GM23338 (cell line): ENCODE measurements at regions not wholly inside any gene's neighbourhood (a gene's known extent, or its start where the extent isn't known, plus 50 kb on each side); places are given as distances from the start of the nearest gene placed in this dataset.

Experiments used
- ATAC-seq: fragments of 200-7000 bp; cut with Tn5 transposase; 3 replicates; pipeline ENCODE4 v1.9.1; 2020
- DNase-seq: peaks from one replicate; pipeline ENCODE4 v3.0.0-alpha.2; 2015; ENCODE audit warnings: low spot score
- H2AFZ ChIP-seq: fragments of 200-600 bp; sonication (generic); 2 replicates; pipeline ENCODE4 v1.8.0; 2016; ENCODE audit warnings: antibody characterized with exemption, mild to moderate bottlenecking, moderate library complexity
- H3F3A ChIP-seq: fragments of 200-600 bp; sonication (generic); replicated peaks from 2 replicates; pipeline ENCODE4 v1.8.0; 2017; ENCODE audit warnings: antibody characterized with exemption, mixed run types, low read depth
- H3K27ac ChIP-seq: fragments of 200-600 bp; sonication (generic); 2 replicates; pipeline ENCODE4 v1.6.1; 2016; ENCODE audit warnings: low read depth
- H3K27me3 ChIP-seq: fragments of 200-600 bp; sonication (generic); 2 replicates; pipeline ENCODE4 v1.8.0; 2016; ENCODE audit warnings: mild to moderate bottlenecking, mixed run types, moderate library complexity; ENCODE audit not compliant: insufficient read depth
- H3K36me3 ChIP-seq: fragments of 200-600 bp; sonication (generic); 2 replicates; pipeline ENCODE4 v1.8.0; 2016; ENCODE audit warnings: mild to moderate bottlenecking; ENCODE audit not compliant: insufficient read depth
- H3K4me1 ChIP-seq: fragments of 200-600 bp; sonication (generic); 2 replicates; pipeline ENCODE4 v1.8.0; 2016; ENCODE audit warnings: mild to moderate bottlenecking, moderate library complexity; ENCODE audit not compliant: insufficient read depth
- H3K4me2 ChIP-seq: fragments of 200-600 bp; sonication (generic); 2 replicates; pipeline ENCODE4 v1.7.1; 2017; ENCODE audit warnings: mixed run types
- H3K4me3 ChIP-seq: fragments of 200-600 bp; sonication (generic); 2 replicates; pipeline ENCODE4 v1.6.1; 2016; ENCODE audit warnings: mixed run types
- H3K79me2 ChIP-seq: fragments of 200-600 bp; sonication (generic); replicated peaks from 2 replicates; pipeline ENCODE4 v1.8.0; 2017; ENCODE audit warnings: mild to moderate bottlenecking; ENCODE audit not compliant: insufficient read depth
- H3K9me2 ChIP-seq: fragments of 200-600 bp; sonication (generic); 2 replicates; pipeline ENCODE4 v1.8.0; 2017; ENCODE audit not compliant: insufficient read depth
- H4K20me1 ChIP-seq: fragments of 200-600 bp; sonication (generic); replicated peaks from 2 replicates; pipeline ENCODE4 v1.8.0; 2017; ENCODE audit warnings: mild to moderate bottlenecking; ENCODE audit not compliant: insufficient read depth
- H3K27ac Mint-ChIP-seq: 2 replicates; pipeline ENCODE4 v1.8.0; 2020; ENCODE audit warnings: inconsistent platforms, mild to moderate bottlenecking, moderate library complexity, mixed read lengths
- H3K27me3 Mint-ChIP-seq: 3 replicates; pipeline ENCODE4 v1.8.0; 2022; ENCODE audit warnings: low read depth, mild to moderate bottlenecking, moderate library complexity, mixed read lengths, inconsistent platforms; ENCODE audit not compliant: insufficient read depth, poor library complexity
- H3K36me3 Mint-ChIP-seq: 3 replicates; pipeline ENCODE4 v1.8.0; 2021; ENCODE audit warnings: low read depth, mild to moderate bottlenecking, inconsistent platforms, moderate library complexity, mixed read lengths
- H3K4me1 Mint-ChIP-seq: 3 replicates; pipeline ENCODE4 v1.8.0; 2020; ENCODE audit warnings: mild to moderate bottlenecking, inconsistent platforms, mixed read lengths
- H3K4me3 Mint-ChIP-seq: 3 replicates; pipeline ENCODE4 v1.8.0; 2021; ENCODE audit warnings: moderate library complexity, mild to moderate bottlenecking, inconsistent platforms, mixed read lengths
- H3K9me3 Mint-ChIP-seq: 3 replicates; pipeline ENCODE4 v1.8.0; 2020; ENCODE audit warnings: moderate library complexity, mild to moderate bottlenecking, inconsistent platforms, mixed read lengths
- CREB1 ChIP-seq: fragments of 250-450 bp; sonication (Bioruptor Pico); IDR thresholded peaks from 2 replicates; pipeline ENCODE4 v1.5.0; 2020; ENCODE audit warnings: low read depth, mild to moderate bottlenecking, moderate library complexity
- EZH2phosphoT487 ChIP-seq: fragments of 200-600 bp; sonication (generic); IDR thresholded peaks from one replicate; pipeline ENCODE4 v1.8.1; 2018; ENCODE audit warnings: antibody characterized with exemption; ENCODE audit not compliant: unreplicated experiment
- JUNB ChIP-seq: IDR thresholded peaks from one replicate; pipeline ENCODE4 v1.6.1; 2016; ENCODE audit warnings: antibody characterized with exemption; ENCODE audit not compliant: unreplicated experiment
- NANOG ChIP-seq: IDR thresholded peaks from 2 replicates; pipeline ENCODE4 v1.6.1; 2016; ENCODE audit warnings: antibody characterized with exemption, borderline replicate concordance
- POLR2AphosphoS5 ChIP-seq: IDR thresholded peaks from 2 replicates; pipeline ENCODE4 v1.6.1; 2016; ENCODE audit warnings: antibody characterized with exemption, low read depth
- STAT1 ChIP-seq: IDR thresholded peaks from one replicate; pipeline ENCODE4 v1.6.1; 2016; ENCODE audit warnings: antibody characterized with exemption; ENCODE audit not compliant: unreplicated experiment
- ZNF114 ChIP-seq: fragments of 250-450 bp; sonication (Bioruptor Pico); IDR thresholded peaks from 2 replicates; pipeline ENCODE4 v1.5.0; 2020; ENCODE audit warnings: mild to moderate bottlenecking, moderate library complexity
- ZNF331 ChIP-seq: fragments of 250-450 bp; sonication (Bioruptor Pico); IDR thresholded peaks from 2 replicates; pipeline ENCODE4 v1.5.0; 2020; ENCODE audit warnings: low read depth, mild to moderate bottlenecking, moderate library complexity
- TF ChIP-seq, protein P1 (sequence below): fragments of 250-450 bp; sonication (Bioruptor Pico); IDR thresholded peaks from 2 replicates; pipeline ENCODE4 v1.5.0; 2020; ENCODE audit warnings: mild to moderate bottlenecking, moderate library complexity
- TF ChIP-seq, protein P2 (sequence below), 2 experiments: fragments of 200-600 bp in 1 of 2; sonication (generic) in 1 of 2; conservative IDR thresholded peaks; 2 replicates each; pipeline versions ENCODE4 v1.5.1 to v1.6.1; 2016 to 2017; ENCODE audit warnings: antibody characterized with exemption in 2 of 2, low read depth in 2 of 2, mild to moderate bottlenecking in 2 of 2, moderate library complexity in 1 of 2
- TF ChIP-seq, protein P3 (sequence below): IDR thresholded peaks from 2 replicates; pipeline ENCODE4 v1.6.1; 2016; ENCODE audit warnings: antibody characterized with exemption

DNA sequence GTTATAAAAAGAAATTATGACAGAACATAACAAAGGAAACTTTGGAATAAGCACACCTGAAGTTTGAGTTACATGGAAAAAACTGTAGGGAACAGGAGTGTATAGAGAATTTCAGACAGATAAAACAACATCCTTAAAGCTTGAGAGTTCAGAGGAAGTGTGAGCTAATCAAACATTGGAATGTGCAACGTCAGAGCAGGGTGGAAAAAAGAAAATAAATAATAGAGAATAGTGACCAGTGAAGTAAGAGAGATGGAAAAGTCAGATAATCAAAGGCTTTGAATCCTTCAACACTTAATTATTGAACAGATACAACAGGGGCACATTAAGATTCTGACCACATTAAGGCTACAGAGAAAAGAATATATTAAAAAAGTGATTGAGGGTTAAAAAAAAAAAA, 128.5 kb upstream of the CDH10 start (continued):
- TF ChIP-seq, protein P1, sequence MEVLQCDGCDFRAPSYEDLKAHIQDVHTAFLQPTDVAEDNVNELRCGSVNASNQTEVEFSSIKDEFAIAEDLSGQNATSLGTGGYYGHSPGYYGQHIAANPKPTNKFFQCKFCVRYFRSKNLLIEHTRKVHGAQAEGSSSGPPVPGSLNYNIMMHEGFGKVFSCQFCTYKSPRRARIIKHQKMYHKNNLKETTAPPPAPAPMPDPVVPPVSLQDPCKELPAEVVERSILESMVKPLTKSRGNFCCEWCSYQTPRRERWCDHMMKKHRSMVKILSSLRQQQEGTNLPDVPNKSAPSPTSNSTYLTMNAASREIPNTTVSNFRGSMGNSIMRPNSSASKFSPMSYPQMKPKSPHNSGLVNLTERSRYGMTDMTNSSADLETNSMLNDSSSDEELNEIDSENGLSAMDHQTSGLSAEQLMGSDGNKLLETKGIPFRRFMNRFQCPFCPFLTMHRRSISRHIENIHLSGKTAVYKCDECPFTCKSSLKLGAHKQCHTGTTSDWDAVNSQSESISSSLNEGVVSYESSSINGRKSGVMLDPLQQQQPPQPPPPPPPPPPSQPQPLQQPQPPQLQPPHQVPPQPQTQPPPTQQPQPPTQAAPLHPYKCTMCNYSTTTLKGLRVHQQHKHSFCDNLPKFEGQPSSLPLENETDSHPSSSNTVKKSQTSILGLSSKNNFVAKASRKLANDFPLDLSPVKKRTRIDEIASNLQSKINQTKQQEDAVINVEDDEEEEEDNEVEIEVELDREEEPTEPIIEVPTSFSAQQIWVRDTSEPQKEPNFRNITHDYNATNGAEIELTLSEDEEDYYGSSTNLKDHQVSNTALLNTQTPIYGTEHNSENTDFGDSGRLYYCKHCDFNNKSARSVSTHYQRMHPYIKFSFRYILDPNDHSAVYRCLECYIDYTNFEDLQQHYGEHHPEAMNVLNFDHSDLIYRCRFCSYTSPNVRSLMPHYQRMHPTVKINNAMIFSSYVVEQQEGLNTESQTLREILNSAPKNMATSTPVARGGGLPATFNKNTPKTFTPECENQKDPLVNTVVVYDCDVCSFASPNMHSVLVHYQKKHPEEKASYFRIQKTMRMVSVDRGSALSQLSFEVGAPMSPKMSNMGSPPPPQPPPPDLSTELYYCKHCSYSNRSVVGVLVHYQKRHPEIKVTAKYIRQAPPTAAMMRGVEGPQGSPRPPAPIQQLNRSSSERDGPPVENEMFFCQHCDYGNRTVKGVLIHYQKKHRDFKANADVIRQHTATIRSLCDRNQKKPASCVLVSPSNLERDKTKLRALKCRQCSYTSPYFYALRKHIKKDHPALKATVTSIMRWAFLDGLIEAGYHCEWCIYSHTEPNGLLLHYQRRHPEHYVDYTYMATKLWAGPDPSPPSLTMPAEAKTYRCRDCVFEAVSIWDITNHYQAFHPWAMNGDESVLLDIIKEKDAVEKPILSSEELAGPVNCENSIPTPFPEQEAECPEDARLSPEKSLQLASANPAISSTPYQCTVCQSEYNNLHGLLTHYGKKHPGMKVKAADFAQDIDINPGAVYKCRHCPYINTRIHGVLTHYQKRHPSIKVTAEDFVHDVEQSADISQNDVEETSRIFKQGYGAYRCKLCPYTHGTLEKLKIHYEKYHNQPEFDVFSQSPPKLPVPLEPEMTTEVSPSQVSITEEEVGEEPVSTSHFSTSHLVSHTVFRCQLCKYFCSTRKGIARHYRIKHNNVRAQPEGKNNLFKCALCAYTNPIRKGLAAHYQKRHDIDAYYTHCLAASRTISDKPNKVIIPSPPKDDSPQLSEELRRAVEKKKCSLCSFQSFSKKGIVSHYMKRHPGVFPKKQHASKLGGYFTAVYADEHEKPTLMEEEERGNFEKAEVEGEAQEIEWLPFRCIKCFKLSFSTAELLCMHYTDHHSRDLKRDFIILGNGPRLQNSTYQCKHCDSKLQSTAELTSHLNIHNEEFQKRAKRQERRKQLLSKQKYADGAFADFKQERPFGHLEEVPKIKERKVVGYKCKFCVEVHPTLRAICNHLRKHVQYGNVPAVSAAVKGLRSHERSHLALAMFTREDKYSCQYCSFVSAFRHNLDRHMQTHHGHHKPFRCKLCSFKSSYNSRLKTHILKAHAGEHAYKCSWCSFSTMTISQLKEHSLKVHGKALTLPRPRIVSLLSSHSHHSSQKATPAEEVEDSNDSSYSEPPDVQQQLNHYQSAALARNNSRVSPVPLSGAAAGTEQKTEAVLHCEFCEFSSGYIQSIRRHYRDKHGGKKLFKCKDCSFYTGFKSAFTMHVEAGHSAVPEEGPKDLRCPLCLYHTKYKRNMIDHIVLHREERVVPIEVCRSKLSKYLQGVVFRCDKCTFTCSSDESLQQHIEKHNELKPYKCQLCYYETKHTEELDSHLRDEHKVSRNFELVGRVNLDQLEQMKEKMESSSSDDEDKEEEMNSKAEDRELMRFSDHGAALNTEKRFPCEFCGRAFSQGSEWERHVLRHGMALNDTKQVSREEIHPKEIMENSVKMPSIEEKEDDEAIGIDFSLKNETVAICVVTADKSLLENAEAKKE = no peak

DNA sequence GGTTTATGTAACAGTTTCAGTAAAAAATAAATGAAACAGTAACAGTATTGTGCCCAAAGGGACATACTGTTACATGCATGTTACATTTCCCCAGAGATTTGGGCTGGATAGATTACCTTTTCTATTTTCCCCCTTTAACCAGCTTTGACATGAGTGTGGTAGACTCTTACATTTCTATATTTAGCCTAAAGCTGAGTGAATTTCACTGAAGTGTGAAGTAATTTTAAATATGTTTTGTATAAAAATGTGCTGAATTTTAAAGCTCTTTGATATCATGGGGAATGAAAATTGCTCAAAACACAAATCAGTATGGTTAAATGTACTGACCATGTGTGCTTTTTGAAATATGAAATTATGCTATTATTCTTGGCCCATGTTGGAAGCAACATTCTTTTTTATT, 122.3 kb upstream of the CDH10 start:
- TF ChIP-seq, protein P2, sequence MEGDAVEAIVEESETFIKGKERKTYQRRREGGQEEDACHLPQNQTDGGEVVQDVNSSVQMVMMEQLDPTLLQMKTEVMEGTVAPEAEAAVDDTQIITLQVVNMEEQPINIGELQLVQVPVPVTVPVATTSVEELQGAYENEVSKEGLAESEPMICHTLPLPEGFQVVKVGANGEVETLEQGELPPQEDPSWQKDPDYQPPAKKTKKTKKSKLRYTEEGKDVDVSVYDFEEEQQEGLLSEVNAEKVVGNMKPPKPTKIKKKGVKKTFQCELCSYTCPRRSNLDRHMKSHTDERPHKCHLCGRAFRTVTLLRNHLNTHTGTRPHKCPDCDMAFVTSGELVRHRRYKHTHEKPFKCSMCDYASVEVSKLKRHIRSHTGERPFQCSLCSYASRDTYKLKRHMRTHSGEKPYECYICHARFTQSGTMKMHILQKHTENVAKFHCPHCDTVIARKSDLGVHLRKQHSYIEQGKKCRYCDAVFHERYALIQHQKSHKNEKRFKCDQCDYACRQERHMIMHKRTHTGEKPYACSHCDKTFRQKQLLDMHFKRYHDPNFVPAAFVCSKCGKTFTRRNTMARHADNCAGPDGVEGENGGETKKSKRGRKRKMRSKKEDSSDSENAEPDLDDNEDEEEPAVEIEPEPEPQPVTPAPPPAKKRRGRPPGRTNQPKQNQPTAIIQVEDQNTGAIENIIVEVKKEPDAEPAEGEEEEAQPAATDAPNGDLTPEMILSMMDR (conservative IDR thresholded peaks at IDR 0.05; ENCODE audit: low read depth in 2 of 2) = no peak
- TF ChIP-seq CREB1 (CRISPR knock-in tag) = no peak
- TF ChIP-seq ZNF331 (CRISPR knock-in tag) = no peak
- no peak for TF ChIP-seq POLR2AphosphoS5
- TF ChIP-seq, protein P3, sequence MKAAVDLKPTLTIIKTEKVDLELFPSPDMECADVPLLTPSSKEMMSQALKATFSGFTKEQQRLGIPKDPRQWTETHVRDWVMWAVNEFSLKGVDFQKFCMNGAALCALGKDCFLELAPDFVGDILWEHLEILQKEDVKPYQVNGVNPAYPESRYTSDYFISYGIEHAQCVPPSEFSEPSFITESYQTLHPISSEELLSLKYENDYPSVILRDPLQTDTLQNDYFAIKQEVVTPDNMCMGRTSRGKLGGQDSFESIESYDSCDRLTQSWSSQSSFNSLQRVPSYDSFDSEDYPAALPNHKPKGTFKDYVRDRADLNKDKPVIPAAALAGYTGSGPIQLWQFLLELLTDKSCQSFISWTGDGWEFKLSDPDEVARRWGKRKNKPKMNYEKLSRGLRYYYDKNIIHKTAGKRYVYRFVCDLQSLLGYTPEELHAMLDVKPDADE = no peak
- TF ChIP-seq JUNB = no peak
- TF ChIP-seq ZNF114 (CRISPR knock-in tag) = no peak
- no peak for TF ChIP-seq EZH2phosphoT487
- no peak for TF ChIP-seq STAT1
- no peak for TF ChIP-seq NANOG
- Histone ChIP-seq H3K4me2 (no peak overlapping the region), H3F3A (no peaks in the 10 kb centered on the region), H3K79me2 (no peaks in the 10 kb centered on the region), H3K36me3 (no peaks in the 10 kb centered on the region), H3K4me3 (no peak overlapping the region), H2AFZ (no peak overlapping the region), H3K27me3 (no peaks in the 10 kb centered on the region), H3K27ac (no peak overlapping the region), H3K4me1 (peaks cover 6% of the 10 kb centered on the region; the same call in 1 of the 2 replicates), H3K9me2 (0 out of 2 replicates have a peak, but pooled peaks cover 12% of the 10 kb centered on the region), H4K20me1 (no peaks in the 10 kb centered on the region)
- Mint-ChIP-seq H3K9me3 (peaks cover 2% of the 10 kb centered on the region; the same call in 1 of the 3 replicates), H3K27ac (no peak overlapping the region), H3K4me3 (no peak overlapping the region), H3K4me1 (peaks cover 10% of the 10 kb centered on the region; the same call in 2 of the 3 replicates), H3K36me3 (peaks cover 2% of the 10 kb centered on the region; the same call in 1 of the 3 replicates), H3K27me3 (peaks cover 2% of the 10 kb centered on the region)
- ATAC-seq (no peak), DNase-seq (no peak)
